H1 (cell line): ENCODE measurements at regions not wholly inside any gene's neighbourhood (a gene's known extent, or its start where the extent isn't known, plus 50 kb on each side); places are given as distances from the start of the nearest gene placed in this dataset.

Experiments used
- CTCF ChIA-PET: fragments of 300-600 bp; sonication (Branson Sonifier 250); formaldehyde crosslinking; loops from one replicate; lab custom pipeline; 2021; ENCODE audit not compliant: partially characterized antibody; lab: Charles Lee
- POLR2A ChIA-PET: fragments of 300-600 bp; sonication (Branson Sonifier 250); formaldehyde crosslinking; loops from one replicate; lab custom pipeline; 2021; ENCODE audit warnings: inconsistent platforms; ENCODE audit not compliant: partially characterized antibody; lab: Charles Lee
- DNase-seq, 2 experiments: peaks; one replicate each; pipeline versions ENCODE4 v3.0.0 to v3.0.0-alpha.2; 2010 to 2022; ENCODE audit warnings: low spot score in 2 of 2, low read depth in 1 of 2, mixed read lengths in 1 of 2
- FAIRE-seq: peaks from 2 replicates; lab custom pipeline; 2011; peaks lifted over from hg19 to GRCh38; lab: Jason Lieb, UNC
- H2AFZ ChIP-seq: 2 replicates; pipeline ENCODE4 v1.8.1; 2012; ENCODE audit warnings: low read length, inconsistent platforms
- H2AK5ac ChIP-seq: 2 replicates; pipeline ENCODE4 v1.6.1; 2013; ENCODE audit warnings: low read depth, low read length
- H2BK120ac ChIP-seq: replicated peaks from 2 replicates; pipeline ENCODE3; 2013; ENCODE audit warnings: low read depth, low read length, inconsistent platforms
- H2BK12ac ChIP-seq: 2 replicates; pipeline ENCODE4 v1.6.1; 2013; ENCODE audit warnings: low read depth, low read length
- H2BK15ac ChIP-seq: 2 replicates; pipeline ENCODE4 v1.6.1; 2013; ENCODE audit warnings: low read length
- H2BK20ac ChIP-seq: 2 replicates; pipeline ENCODE4 v1.6.1; 2013; ENCODE audit warnings: low read length
- H2BK5ac ChIP-seq: 2 replicates; pipeline ENCODE4 v1.6.1; 2013; ENCODE audit warnings: low read depth, low read length
- H3K14ac ChIP-seq: 2 replicates; pipeline ENCODE4 v1.6.1; 2013; ENCODE audit warnings: inconsistent platforms; ENCODE audit not compliant: insufficient read length
- H3K18ac ChIP-seq: 2 replicates; pipeline ENCODE4 v1.6.1; 2013; ENCODE audit warnings: low read length; ENCODE audit errors: extremely low read depth
- H3K23ac ChIP-seq: 2 replicates; pipeline ENCODE4 v1.6.1; 2013; ENCODE audit warnings: inconsistent platforms; ENCODE audit not compliant: insufficient read length
- H3K23me2 ChIP-seq: 2 replicates; pipeline ENCODE4 v1.6.1; 2013; ENCODE audit warnings: low read depth, low read length
- H3K27ac ChIP-seq: 2 replicates; pipeline ENCODE4 v1.6.1; 2011; ENCODE audit warnings: low read depth, low read length, inconsistent platforms
- H3K27me3 ChIP-seq, 4 experiments: replicated peaks in 1 of 4; 1 replicate in 1 of 4; 2 replicates in 3 of 4; pipeline versions ENCODE4 v1.6.1 to v1.8.1; 2011 to 2013; ENCODE audit warnings: low read length in 3 of 4, mild to moderate bottlenecking in 3 of 4, inconsistent platforms in 2 of 4, mixed read lengths in 2 of 4, moderate library complexity in 1 of 4; ENCODE audit not compliant: control insufficient read depth in 3 of 4, insufficient read depth in 3 of 4; ENCODE audit errors: extremely low read depth in 1 of 4
- H3K36me3 ChIP-seq, 4 experiments: 2 replicates each; pipeline versions ENCODE4 v1.6.1 to v1.8.1; 2011 to 2013; ENCODE audit warnings: mild to moderate bottlenecking in 4 of 4, low read length in 3 of 4, moderate library complexity in 2 of 4, control low read depth in 1 of 4, inconsistent platforms in 1 of 4; ENCODE audit not compliant: insufficient read depth in 4 of 4, control insufficient read depth in 2 of 4
- H3K4ac ChIP-seq: replicated peaks from 2 replicates; pipeline ENCODE3; 2013; ENCODE audit warnings: low read length, low read depth, mixed read lengths, inconsistent platforms; ENCODE audit not compliant: insufficient read length
- H3K4me1 ChIP-seq, 4 experiments: replicated peaks in 1 of 4; 1 replicate in 1 of 4; 2 replicates in 3 of 4; pipeline versions ENCODE4 v1.6.1 to v1.8.1; 2011 to 2013; ENCODE audit warnings: low read length in 3 of 4, inconsistent platforms in 2 of 4, mixed read lengths in 1 of 4; ENCODE audit not compliant: insufficient read depth in 4 of 4, control insufficient read depth in 3 of 4
- H3K4me2 ChIP-seq, 2 experiments: 2 replicates each; pipeline versions ENCODE4 v1.6.1 to v1.8.1; 2011 to 2013; ENCODE audit warnings: low read depth in 2 of 2, low read length in 2 of 2, control low read depth in 1 of 2, inconsistent platforms in 1 of 2, mild to moderate bottlenecking in 1 of 2; ENCODE audit not compliant: insufficient read depth in 1 of 2
- H3K4me3 ChIP-seq, 4 experiments: fragments of 200-600, 300-600 bp in 1 of 4; sonication (generic), shearing (Covaris generic), sonication (Bioruptor Twin) in 1 of 4; 2 replicates each; pipeline versions ENCODE4 v1.5.1 to v1.8.1; 2011 to 2016; ENCODE audit warnings: low read length in 4 of 4, low read depth in 3 of 4, control low read depth in 2 of 4, inconsistent platforms in 2 of 4, mild to moderate bottlenecking in 2 of 4, mixed read lengths in 1 of 4, moderate library complexity in 1 of 4; ENCODE audit not compliant: insufficient read depth in 2 of 4; ENCODE audit errors: extremely low read depth in 1 of 4
- H3K56ac ChIP-seq: replicated peaks from 2 replicates; pipeline ENCODE3; 2013; ENCODE audit warnings: low read depth, mild to moderate bottlenecking, mixed read lengths, low read length, inconsistent platforms; ENCODE audit not compliant: insufficient read length
- H3K79me1 ChIP-seq: 2 replicates; pipeline ENCODE4 v1.6.1; 2013; ENCODE audit warnings: low read depth, low read length, control low read depth
- H3K79me2 ChIP-seq, 2 experiments: 2 replicates each; pipeline versions ENCODE4 v1.6.1 to v1.8.1; 2012 to 2013; ENCODE audit warnings: low read length in 2 of 2, mild to moderate bottlenecking in 2 of 2, inconsistent platforms in 1 of 2; ENCODE audit not compliant: insufficient read depth in 2 of 2, control insufficient read depth in 1 of 2
- H3K9ac ChIP-seq, 4 experiments: replicated peaks in 1 of 4; 1 replicate in 1 of 4; 2 replicates in 3 of 4; pipeline versions ENCODE4 v1.6.1 to v1.8.1; 2011 to 2013; ENCODE audit warnings: low read depth in 3 of 4, low read length in 3 of 4, control low read depth in 2 of 4, mild to moderate bottlenecking in 2 of 4, moderate library complexity in 2 of 4, inconsistent platforms in 1 of 4; ENCODE audit errors: extremely low read depth in 1 of 4
- H3K9me3 ChIP-seq, 2 experiments: 2 replicates each; pipeline versions ENCODE4 v1.6.1 to v1.8.1; 2012 to 2013; ENCODE audit warnings: mild to moderate bottlenecking in 2 of 2, moderate library complexity in 2 of 2, control low read depth in 1 of 2, inconsistent platforms in 1 of 2, low read depth in 1 of 2, low read length in 1 of 2, mixed read lengths in 1 of 2; ENCODE audit not compliant: insufficient read depth in 2 of 2
- H4K20me1 ChIP-seq, 2 experiments: replicated peaks in 1 of 2; 2 replicates each; pipeline versions ENCODE3 to v1.8.1; 2011 to 2013; ENCODE audit warnings: inconsistent platforms in 2 of 2, low read length in 2 of 2, mild to moderate bottlenecking in 1 of 2; ENCODE audit not compliant: insufficient read depth in 2 of 2, control insufficient read depth in 1 of 2
- H4K5ac ChIP-seq: 2 replicates; pipeline ENCODE4 v1.6.1; 2013; ENCODE audit warnings: low read length, low read depth, mixed read lengths, inconsistent platforms; ENCODE audit not compliant: insufficient read length
- H4K8ac ChIP-seq: 2 replicates; pipeline ENCODE4 v1.8.0; 2013; ENCODE audit warnings: mild to moderate bottlenecking, moderate library complexity, low read length, inconsistent platforms; ENCODE audit not compliant: insufficient read depth; ENCODE audit errors: extremely low read depth
- H4K91ac ChIP-seq: replicated peaks from 2 replicates; pipeline ENCODE3; 2013; ENCODE audit warnings: low read length, mixed read lengths, inconsistent platforms; ENCODE audit not compliant: insufficient read length
- ASH2L ChIP-seq: fragments of 200-600, 300-600 bp; sonication (generic); IDR thresholded peaks from one replicate; pipeline ENCODE4 v1.7.1; 2017; ENCODE audit warnings: low read length
- ATF2 ChIP-seq: IDR thresholded peaks from 2 replicates; pipeline ENCODE4 v1.6.1; 2012; ENCODE audit warnings: low read length, inconsistent platforms
- CREB1 ChIP-seq: IDR thresholded peaks from 2 replicates; pipeline ENCODE4 v1.6.1; 2012; ENCODE audit warnings: inconsistent platforms
- CTBP2 ChIP-seq: IDR thresholded peaks from 2 replicates; pipeline ENCODE4 v1.7.0; 2011; ENCODE audit warnings: borderline replicate concordance, mild to moderate bottlenecking, moderate library complexity, mixed read lengths, low read length; ENCODE audit not compliant: insufficient read depth, insufficient read length
- EGR1 ChIP-seq: IDR thresholded peaks from 2 replicates; pipeline ENCODE4 v1.6.1; 2011; ENCODE audit warnings: low read depth, low read length, borderline replicate concordance
- FOSL1 ChIP-seq: IDR thresholded peaks from 2 replicates; pipeline ENCODE4 v1.6.1; 2011; ENCODE audit warnings: mild to moderate bottlenecking, low read depth, low read length, moderate library complexity; ENCODE audit not compliant: insufficient read depth
- JUN ChIP-seq: IDR thresholded peaks from 2 replicates; pipeline ENCODE4 v1.6.1; 2011; ENCODE audit warnings: low read depth, mild to moderate bottlenecking, improper control_type of control experiment, low read length
- POLR2AphosphoS5 ChIP-seq: IDR thresholded peaks from 2 replicates; pipeline ENCODE4 v1.6.1; 2011; ENCODE audit warnings: low read depth, low read length
- TAF7 ChIP-seq: optimal IDR thresholded peaks from 2 replicates; pipeline ENCODE3; 2011; ENCODE audit warnings: low read depth, mild to moderate bottlenecking, inconsistent platforms, low read length, moderate library complexity, borderline replicate concordance
- TBP ChIP-seq: IDR thresholded peaks from 2 replicates; pipeline ENCODE4 v1.6.1; 2011; ENCODE audit warnings: low read depth, low read length, improper control_type of control experiment
- ZNF274 ChIP-seq: IDR thresholded peaks from 2 replicates; pipeline ENCODE4 v1.7.0; 2012; ENCODE audit warnings: low read length, borderline replicate concordance; ENCODE audit errors: extremely low read depth
- WGBS, 2 experiments: shearing (Covaris generic) in 1 of 2; methylation state at CpG; one replicate each; pipeline versions ENCODE4 v1.1.6 to v1.1.7; 2013 to 2015; ENCODE audit warnings: low lambda C conversion rate in 2 of 2, mixed read lengths in 2 of 2, inconsistent platforms in 1 of 2, low coverage in 1 of 2, missing lambda C conversion rate in 1 of 2; ENCODE audit not compliant: insufficient replicate concordance in 2 of 2, insufficient coverage in 1 of 2, insufficient read length in 1 of 2; ENCODE audit errors: extremely low coverage in 1 of 2, missing lambda C conversion rate in 1 of 2; 5-methylcytosine and 5-hydroxymethylcytosine counted together

GRCh38 chr6:33965766-33966165 is 162.0 kb upstream of the MLN start:
- no peaks in the 10 kb centered on the region for H4K20me1 ChIP-seq
- ChIA-PET CTCF (interaction anchor here (0.6 to 15.0 kb wide), 6 partner anchors 24 to 429 kb away, joined by 3 to 234 read pairs (median 4); no protein-coding TSS in a partner anchor), POLR2A (interaction anchor here (1.4 kb wide), 1 partner anchor 18 kb away, joined by 3 read pairs; no protein-coding TSS in a partner anchor)
- FAIRE-seq: no peak
- DNase-seq: no peak
- no peaks in the 10 kb centered on the region for H3K36me3 ChIP-seq
- H3K23me2 ChIP-seq: no peaks in the 10 kb centered on the region
- no peak overlapping the region for H3K14ac ChIP-seq
- no peak overlapping the region for H3K4ac ChIP-seq
- no peak overlapping the region for H3K4me3 ChIP-seq
- no peak overlapping the region for H2AK5ac ChIP-seq
- H2BK12ac ChIP-seq: no peak overlapping the region
- H2BK5ac ChIP-seq: no peak overlapping the region
- H3K9ac ChIP-seq: no peak overlapping the region
- H3K4me2 ChIP-seq: no peak overlapping the region
- no peak overlapping the region for H3K23ac ChIP-seq
- no peaks in the 10 kb centered on the region for H3K27me3 ChIP-seq
- H3K79me1 ChIP-seq: no peaks in the 10 kb centered on the region
- 91% methylated on average over 7 of the region's 8 CpGs; no CpG with 5 or more reads in 1 of the 2 experiments for WGBS, 2 experiments
- H2BK120ac ChIP-seq: no peak overlapping the region
- no peak overlapping the region for H2AFZ ChIP-seq
- H3K9me3 ChIP-seq: no peaks in the 10 kb centered on the region; a peak in 1 of 4 replicates
- no peak overlapping the region for H3K27ac ChIP-seq
- H3K56ac ChIP-seq: no peak overlapping the region
- peaks cover 0 to 2% (median 0%) of the 10 kb centered on the region in 4 experiments; a peak in 1 of 7 replicates for H3K4me1 ChIP-seq
- H4K8ac ChIP-seq: no peak overlapping the region
- peak overlapping the region; percentile 32; the same call in 1 of the 2 replicates for H3K18ac ChIP-seq
- H4K91ac ChIP-seq: no peak overlapping the region
- no peak overlapping the region for H4K5ac ChIP-seq
- H2BK20ac ChIP-seq: no peak overlapping the region
- no peak overlapping the region for H2BK15ac ChIP-seq
- H3K79me2 ChIP-seq: no peaks in the 10 kb centered on the region
- no peak for TF ChIP-seq ATF2
- TF ChIP-seq TAF7: no peak
- TF ChIP-seq CTBP2: no peak
- no peak for TF ChIP-seq TBP
- TF ChIP-seq JUN: no peak
- TF ChIP-seq ZNF274: no peak
- TF ChIP-seq FOSL1: no peak
- TF ChIP-seq EGR1: no peak
- TF ChIP-seq CREB1: no peak
- TF ChIP-seq ASH2L: no peak
- no peak for TF ChIP-seq POLR2AphosphoS5
